ENCODE measurements at regions not wholly inside any gene's neighbourhood (a gene's known extent, or its start where the extent isn't known, plus 50 kb on each side); places are given as distances from the start of the nearest gene placed in this dataset.
"Not testable (repeated sequence)": the region's sequence is repeated elsewhere in the genome, so short reads cannot be mapped to it uniquely, and the experiment has no call there.

GRCh38 chr19:31478241-31478640 lies 129.0 kb upstream of the TSHZ3 start:
- no peak overlapping the region for H3K27ac Mint-ChIP-seq (ENCODE audit: unreplicated experiment)

GRCh38 chr19:31483226-31483857 lies 134.1 kb upstream of the TSHZ3 start:
- no peak for DNase-seq (ENCODE audit: low spot score)
- TF ChIP-seq CTCF (IDR thresholded peaks at IDR 0.05; ENCODE audit: unreplicated experiment): no peak
- Mint-ChIP-seq H3K9me3 (ENCODE audit: unreplicated experiment) (peaks cover 15% of the 10 kb centered on the region), H3K27ac (ENCODE audit: unreplicated experiment) (no peak overlapping the region), H3K27me3 (ENCODE audit: unreplicated experiment) (no peaks in the 10 kb centered on the region), H3K36me3 (ENCODE audit: low read depth, unreplicated experiment) (no peaks in the 10 kb centered on the region), H3K4me1 (ENCODE audit: unreplicated experiment) (no peaks in the 10 kb centered on the region), H3K4me3 (ENCODE audit: unreplicated experiment) (no peak overlapping the region)

More at GRCh38 chr19:31478241-31478640, 129.0 kb upstream of the TSHZ3 start:
- no peak for DNase-seq (ENCODE audit: low spot score)
- no peak overlapping the region for H3K4me3 Mint-ChIP-seq (ENCODE audit: unreplicated experiment)
- TF ChIP-seq CTCF (IDR thresholded peaks at IDR 0.05; ENCODE audit: unreplicated experiment): no peak
- H3K36me3 Mint-ChIP-seq (ENCODE audit: low read depth, unreplicated experiment): no peaks in the 10 kb centered on the region
- peaks cover 6% of the 10 kb centered on the region for H3K9me3 Mint-ChIP-seq (ENCODE audit: unreplicated experiment)
- no peaks in the 10 kb centered on the region for H3K4me1 Mint-ChIP-seq (ENCODE audit: unreplicated experiment)
- peaks cover 2% of the 10 kb centered on the region for H3K27me3 Mint-ChIP-seq (ENCODE audit: unreplicated experiment)

GRCh38 chr19:31484858-31485410 lies 135.7 kb upstream of the TSHZ3 start:
- not testable (repeated sequence) for H3K4me1 Mint-ChIP-seq (ENCODE audit: unreplicated experiment); H3K4me3 Mint-ChIP-seq (ENCODE audit: unreplicated experiment); H3K27ac Mint-ChIP-seq (ENCODE audit: unreplicated experiment); DNase-seq (ENCODE audit: low spot score); H3K27me3 Mint-ChIP-seq (ENCODE audit: unreplicated experiment); H3K36me3 Mint-ChIP-seq (ENCODE audit: low read depth, unreplicated experiment)
- H3K9me3 Mint-ChIP-seq (ENCODE audit: unreplicated experiment): peaks cover 15% of the 10 kb centered on the region

- peaks cover 15% of the 10 kb centered on the region for H3K9me3 Mint-ChIP-seq (ENCODE audit: unreplicated experiment)
- DNase-seq (ENCODE audit: low spot score): no peak
- H3K4me1 Mint-ChIP-seq (ENCODE audit: unreplicated experiment): no peaks in the 10 kb centered on the region
- no peaks in the 10 kb centered on the region for H3K27me3 Mint-ChIP-seq (ENCODE audit: unreplicated experiment)
- H3K4me3 Mint-ChIP-seq (ENCODE audit: unreplicated experiment): no peak overlapping the region
- no peak for TF ChIP-seq CTCF (IDR thresholded peaks at IDR 0.05; ENCODE audit: unreplicated experiment)
- H3K27ac Mint-ChIP-seq (ENCODE audit: unreplicated experiment): no peak overlapping the region
- H3K36me3 Mint-ChIP-seq (ENCODE audit: low read depth, unreplicated experiment): no peaks in the 10 kb centered on the region
Observed at GRCh38 chr19:31485472-31485871, 136.2 kb upstream of the TSHZ3 start.

- no peak overlapping the region for H3K4me3 Mint-ChIP-seq (ENCODE audit: unreplicated experiment)
- DNase-seq (ENCODE audit: low spot score): no peak
- H3K27ac Mint-ChIP-seq (ENCODE audit: unreplicated experiment): no peak overlapping the region
- no peaks in the 10 kb centered on the region for H3K36me3 Mint-ChIP-seq (ENCODE audit: low read depth, unreplicated experiment)
- no peaks in the 10 kb centered on the region for H3K9me3 Mint-ChIP-seq (ENCODE audit: unreplicated experiment)
- H3K4me1 Mint-ChIP-seq (ENCODE audit: unreplicated experiment): no peaks in the 10 kb centered on the region
- no peaks in the 10 kb centered on the region for H3K27me3 Mint-ChIP-seq (ENCODE audit: unreplicated experiment)
- no peak for TF ChIP-seq CTCF (IDR thresholded peaks at IDR 0.05; ENCODE audit: unreplicated experiment)
Observed at GRCh38 chr19:31491242-31491641, 142.0 kb upstream of the TSHZ3 start.

Data from endothelial cell (in vitro differentiated cells).